ENCODE measurements at regions not wholly inside any gene's neighbourhood (a gene's known extent, or its start where the extent isn't known, plus 50 kb on each side); places are given as distances from the start of the nearest gene placed in this dataset.

DNA sequence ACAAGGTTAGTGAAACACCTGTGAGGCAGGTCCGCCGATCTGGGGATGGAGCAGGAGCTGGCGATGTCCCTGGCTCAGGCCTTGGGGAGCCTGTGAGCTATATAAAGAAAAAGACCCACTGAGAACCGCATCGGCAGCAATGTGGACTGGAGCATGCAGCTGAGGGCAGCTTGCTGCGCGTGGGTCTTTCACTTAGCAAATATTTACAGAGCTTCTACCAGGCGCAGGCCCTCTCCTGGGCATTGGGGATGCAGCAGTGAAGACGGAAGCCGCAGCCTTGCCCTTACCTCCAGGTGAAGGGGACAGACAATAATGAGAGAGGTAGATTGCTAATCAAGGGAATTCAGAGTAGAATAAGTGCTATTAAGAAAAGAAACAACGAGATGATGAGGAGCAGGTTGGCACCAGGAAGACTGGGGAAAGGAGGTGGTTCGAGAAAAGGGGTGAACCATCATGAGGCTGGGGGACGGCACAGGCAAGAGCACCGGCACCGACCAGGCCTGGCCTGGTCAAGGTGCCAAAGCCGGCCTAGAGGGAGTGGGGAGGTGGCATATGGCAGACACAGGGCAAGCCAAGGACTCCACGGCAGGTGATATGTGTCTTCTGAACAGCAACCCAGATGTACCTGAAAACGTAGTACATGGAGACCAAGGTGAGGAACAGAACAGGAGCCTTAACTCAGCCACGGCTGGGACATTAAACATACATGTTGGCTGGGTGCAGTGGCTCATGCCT lies 60.7 kb upstream of the PAX7 start:
- DNase-seq (ENCODE audit: low spot score) (no peak), ATAC-seq (peak; percentile 41)
- H3K36me3 Mint-ChIP-seq: no peaks in the 10 kb centered on the region
- POLR2A ChIA-PET: no interaction called here
- H3K27ac Mint-ChIP-seq: no peak overlapping the region
- peaks cover 9% of the 10 kb centered on the region; the same call in 1 of the 2 replicates for H3K9me3 Mint-ChIP-seq
- CTCF ChIA-PET: interaction anchor here (0.8 to 7.6 kb wide), 4 partner anchors 12 to 335 kb away, joined by 3 to 340 read pairs (median 10); no protein-coding TSS in a partner anchor
- TF ChIP-seq E2F4 (CRISPR knock-in tag; IDR thresholded peaks at IDR 0.05; ENCODE audit: borderline replicate concordance, low read depth) (no peak), TP53 (CRISPR knock-in tag; IDR thresholded peaks at IDR 0.05) (no peak), GRHL2 (CRISPR knock-in tag; IDR thresholded peaks at IDR 0.05; ENCODE audit: insufficient replicate concordance, severe bottlenecking) (no peak), HMGA2 (CRISPR knock-in tag; IDR thresholded peaks at IDR 0.05) (no peak), FOXK1 (CRISPR knock-in tag; IDR thresholded peaks at IDR 0.05) (no peak), SOX15 (CRISPR knock-in tag; IDR thresholded peaks at IDR 0.05) (no peak), SP1 (CRISPR knock-in tag; conservative IDR thresholded peaks at IDR 0.05) (no peak)
- TF ChIP-seq, protein P1, sequence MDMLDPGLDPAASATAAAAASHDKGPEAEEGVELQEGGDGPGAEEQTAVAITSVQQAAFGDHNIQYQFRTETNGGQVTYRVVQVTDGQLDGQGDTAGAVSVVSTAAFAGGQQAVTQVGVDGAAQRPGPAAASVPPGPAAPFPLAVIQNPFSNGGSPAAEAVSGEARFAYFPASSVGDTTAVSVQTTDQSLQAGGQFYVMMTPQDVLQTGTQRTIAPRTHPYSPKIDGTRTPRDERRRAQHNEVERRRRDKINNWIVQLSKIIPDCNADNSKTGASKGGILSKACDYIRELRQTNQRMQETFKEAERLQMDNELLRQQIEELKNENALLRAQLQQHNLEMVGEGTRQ (CRISPR knock-in tag; IDR thresholded peaks at IDR 0.05): no peak
- TF ChIP-seq, protein P2, sequence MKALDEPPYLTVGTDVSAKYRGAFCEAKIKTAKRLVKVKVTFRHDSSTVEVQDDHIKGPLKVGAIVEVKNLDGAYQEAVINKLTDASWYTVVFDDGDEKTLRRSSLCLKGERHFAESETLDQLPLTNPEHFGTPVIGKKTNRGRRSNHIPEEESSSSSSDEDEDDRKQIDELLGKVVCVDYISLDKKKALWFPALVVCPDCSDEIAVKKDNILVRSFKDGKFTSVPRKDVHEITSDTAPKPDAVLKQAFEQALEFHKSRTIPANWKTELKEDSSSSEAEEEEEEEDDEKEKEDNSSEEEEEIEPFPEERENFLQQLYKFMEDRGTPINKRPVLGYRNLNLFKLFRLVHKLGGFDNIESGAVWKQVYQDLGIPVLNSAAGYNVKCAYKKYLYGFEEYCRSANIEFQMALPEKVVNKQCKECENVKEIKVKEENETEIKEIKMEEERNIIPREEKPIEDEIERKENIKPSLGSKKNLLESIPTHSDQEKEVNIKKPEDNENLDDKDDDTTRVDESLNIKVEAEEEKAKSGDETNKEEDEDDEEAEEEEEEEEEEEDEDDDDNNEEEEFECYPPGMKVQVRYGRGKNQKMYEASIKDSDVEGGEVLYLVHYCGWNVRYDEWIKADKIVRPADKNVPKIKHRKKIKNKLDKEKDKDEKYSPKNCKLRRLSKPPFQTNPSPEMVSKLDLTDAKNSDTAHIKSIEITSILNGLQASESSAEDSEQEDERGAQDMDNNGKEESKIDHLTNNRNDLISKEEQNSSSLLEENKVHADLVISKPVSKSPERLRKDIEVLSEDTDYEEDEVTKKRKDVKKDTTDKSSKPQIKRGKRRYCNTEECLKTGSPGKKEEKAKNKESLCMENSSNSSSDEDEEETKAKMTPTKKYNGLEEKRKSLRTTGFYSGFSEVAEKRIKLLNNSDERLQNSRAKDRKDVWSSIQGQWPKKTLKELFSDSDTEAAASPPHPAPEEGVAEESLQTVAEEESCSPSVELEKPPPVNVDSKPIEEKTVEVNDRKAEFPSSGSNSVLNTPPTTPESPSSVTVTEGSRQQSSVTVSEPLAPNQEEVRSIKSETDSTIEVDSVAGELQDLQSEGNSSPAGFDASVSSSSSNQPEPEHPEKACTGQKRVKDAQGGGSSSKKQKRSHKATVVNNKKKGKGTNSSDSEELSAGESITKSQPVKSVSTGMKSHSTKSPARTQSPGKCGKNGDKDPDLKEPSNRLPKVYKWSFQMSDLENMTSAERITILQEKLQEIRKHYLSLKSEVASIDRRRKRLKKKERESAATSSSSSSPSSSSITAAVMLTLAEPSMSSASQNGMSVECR (CRISPR knock-in tag; IDR thresholded peaks at IDR 0.05; ENCODE audit: borderline replicate concordance): no peak
- peaks cover 10% of the 10 kb centered on the region for H3K27me3 Mint-ChIP-seq (ENCODE audit: low read depth)
- no peak overlapping the region for H3K4me3 Mint-ChIP-seq
- H3K4me1 Mint-ChIP-seq: peaks cover 17% of the 10 kb centered on the region

GRCh38 chr1:18571275-18571674 lies 59.4 kb upstream of the PAX7 start:
- Mint-ChIP-seq H3K36me3 (no peaks in the 10 kb centered on the region), H3K27ac (no peak overlapping the region), H3K27me3 (ENCODE audit: low read depth) (peaks cover 8% of the 10 kb centered on the region), H3K4me1 (peaks cover 20% of the 10 kb centered on the region), H3K9me3 (peaks cover 9% of the 10 kb centered on the region; the same call in 1 of the 2 replicates), H3K4me3 (no peak overlapping the region)
- ChIA-PET POLR2A (interaction anchor here (0.8 kb wide), 1 partner anchor 91 kb away, joined by 3 read pairs; the partner anchor contains the start of gene KLHDC7A), CTCF (interaction anchor here (0.9 to 7.6 kb wide), 7 partner anchors 10 to 272 kb away, joined by 3 to 340 read pairs (median 6); partner anchors contain the start of gene KLHDC7A)
- DNase-seq (ENCODE audit: low spot score): no peak
- TF ChIP-seq ZNF416 (CRISPR knock-in tag; IDR thresholded peaks at IDR 0.05): no peak
- TF ChIP-seq ZNF263 (CRISPR knock-in tag; IDR thresholded peaks at IDR 0.05; ENCODE audit: low read depth): no peak
- no peak for TF ChIP-seq CDX4 (CRISPR knock-in tag; IDR thresholded peaks at IDR 0.05; ENCODE audit: borderline replicate concordance)
- no peak for ATAC-seq

Measured in WTC11 (cell line).